DOHH2 (cell line): ENCODE measurements at regions not wholly inside any gene's neighbourhood (a gene's known extent, or its start where the extent isn't known, plus 50 kb on each side); places are given as distances from the start of the nearest gene placed in this dataset.

Experiments
- CTCF ChIP-seq: fragments of 200-600 bp; sonication (generic); IDR thresholded peaks from one replicate; pipeline ENCODE4 v1.5.1; 2014; ENCODE audit warnings: antibody characterized with exemption, mild to moderate bottlenecking, low read depth, low read length; ENCODE audit not compliant: poor library complexity, severe bottlenecking
- EZH2phosphoT487 ChIP-seq: fragments of 200-600 bp; sonication (generic); IDR thresholded peaks from 2 replicates; pipeline ENCODE4 v1.6.1; 2017; ENCODE audit warnings: borderline replicate concordance, mild to moderate bottlenecking, antibody characterized with exemption, low read length, moderate library complexity, mixed read lengths

GRCh38 chr14:38567703-38568102 lies 311.8 kb upstream of the CLEC14A start:
- TF ChIP-seq CTCF (no peak), EZH2phosphoT487 (no peak)
